ENCODE measurements at regions not wholly inside any gene's neighbourhood (a gene's known extent, or its start where the extent isn't known, plus 50 kb on each side); places are given as distances from the start of the nearest gene placed in this dataset.

- Histone ChIP-seq H3K4me1 (no peaks in the 10 kb centered on the region), H3K27ac (no peak overlapping the region), H3K36me3 (no peaks in the 10 kb centered on the region), H3K4me3 (no peak overlapping the region), H3K9me3 (no peaks in the 10 kb centered on the region), H3K27me3 (replicated peaks in 1 of 7) (no peaks in the 10 kb centered on the region)
- DNase-seq: peak; percentile 64
- TF ChIP-seq POLR2AphosphoS5 (IDR thresholded peaks at IDR 0.05) (no peak), POLR2A (IDR thresholded peaks at IDR 0.05) (no peak), CTCF (IDR thresholded peaks at IDR 0.05 in 8 of 11, conservative IDR thresholded peaks at IDR 0.05 in 3 of 11) (no peak)
- intact Hi-C loops (cut with DNase I; ENCODE audit: low total_unique reads): no loop called here
- WGBS, 5 donors: 51 to 70% (median 67%) methylated on average over 5 of the region's 5 CpGs
Measured at GRCh38 chr2:72028996-72029395, 118.7 kb downstream of the CYP26B1 start.

- no peak overlapping the region for H3K27ac ChIP-seq
- no peak for TF ChIP-seq CTCF (IDR thresholded peaks at IDR 0.05 in 8 of 11, conservative IDR thresholded peaks at IDR 0.05 in 3 of 11)
- no peak for TF ChIP-seq POLR2AphosphoS5 (IDR thresholded peaks at IDR 0.05)
- no peak for TF ChIP-seq POLR2A (IDR thresholded peaks at IDR 0.05)
- 85 to 93% (median 89%) methylated on average over 12 of the region's 12 CpGs for WGBS, 5 donors
- no peak overlapping the region for H3K4me3 ChIP-seq
- peak; percentile 66 for DNase-seq
- intact Hi-C loops (cut with DNase I; ENCODE audit: low total_unique reads): no loop called here
- no peaks in the 10 kb centered on the region for H3K9me3 ChIP-seq
- no peaks in the 10 kb centered on the region for H3K4me1 ChIP-seq
- H3K36me3 ChIP-seq: no peaks in the 10 kb centered on the region
- H3K27me3 ChIP-seq (replicated peaks in 1 of 7): no peaks in the 10 kb centered on the region
Measured at GRCh38 chr2:72028351-72028995, 119.2 kb downstream of the CYP26B1 start.

GRCh38 chr2:72027426-72028161 is 120.1 kb downstream of the CYP26B1 start:
- Histone ChIP-seq H3K9me3 (no peaks in the 10 kb centered on the region), H3K27ac (no peak overlapping the region), H3K27me3 (replicated peaks in 1 of 7) (no peaks in the 10 kb centered on the region), H3K4me1 (no peaks in the 10 kb centered on the region), H3K4me3 (no peak overlapping the region), H3K36me3 (no peaks in the 10 kb centered on the region)
- TF ChIP-seq POLR2AphosphoS5 (IDR thresholded peaks at IDR 0.05) (no peak), POLR2A (IDR thresholded peaks at IDR 0.05) (no peak), CTCF (IDR thresholded peaks at IDR 0.05 in 8 of 11, conservative IDR thresholded peaks at IDR 0.05 in 3 of 11) (no peak)
- WGBS, 5 donors: 79 to 92% (median 86%) methylated on average over 9 to 13 of the region's 13 CpGs
- intact Hi-C loops (cut with DNase I; ENCODE audit: low total_unique reads): no loop called here
- DNase-seq: peak; percentile 52

GRCh38 chr2:72026819-72027425 is 120.7 kb downstream of the CYP26B1 start:
- WGBS, 5 donors: 82 to 91% (median 87%) methylated on average over 9 to 10 of the region's 10 CpGs
- H3K9me3 ChIP-seq: no peaks in the 10 kb centered on the region
- no peaks in the 10 kb centered on the region for H3K27me3 ChIP-seq (replicated peaks in 1 of 7)
- no peaks in the 10 kb centered on the region for H3K4me1 ChIP-seq
- H3K4me3 ChIP-seq: no peak overlapping the region
- intact Hi-C loops (cut with DNase I; ENCODE audit: low total_unique reads): no loop called here
- H3K36me3 ChIP-seq: no peaks in the 10 kb centered on the region
- TF ChIP-seq CTCF (IDR thresholded peaks at IDR 0.05 in 8 of 11, conservative IDR thresholded peaks at IDR 0.05 in 3 of 11) (no peak), POLR2AphosphoS5 (IDR thresholded peaks at IDR 0.05) (no peak), POLR2A (IDR thresholded peaks at IDR 0.05) (no peak)
- no peak for DNase-seq
- H3K27ac ChIP-seq: no peak overlapping the region

All from spleen (tissue), 11 donors.